Left ventricle myocardium inferior (tissue), 1 donor: ENCODE measurements at regions not wholly inside any gene's neighbourhood (a gene's known extent, or its start where the extent isn't known, plus 50 kb on each side); places are given as distances from the start of the nearest gene placed in this dataset.

Source experiments
- DNase-seq: peaks from one replicate; pipeline ENCODE4 v3.0.0-alpha.2; 2020
- H3K27ac ChIP-seq: fragments of 200-600 bp; replicated peaks from 2 replicates; pipeline ENCODE4 v1.8.0; 2021
- H3K27me3 ChIP-seq: fragments of 200-600 bp; 2 replicates; pipeline ENCODE4 v1.8.0; 2021; ENCODE audit warnings: low read depth
- H3K36me3 ChIP-seq: fragments of 200-600 bp; 2 replicates; pipeline ENCODE4 v1.8.0; 2021
- H3K4me1 ChIP-seq: fragments of 200-600 bp; 2 replicates; pipeline ENCODE4 v1.8.0; 2021
- H3K4me3 ChIP-seq: fragments of 200-600 bp; 2 replicates; pipeline ENCODE4 v1.8.0; 2021; ENCODE audit warnings: mild to moderate bottlenecking, moderate library complexity
- H3K9me3 ChIP-seq: fragments of 200-600 bp; replicated peaks from 2 replicates; pipeline ENCODE4 v1.8.0; 2021
- intact Hi-C: fragments of 100-400 bp; cut with micrococcal nuclease; formaldehyde crosslinking; loops from one replicate; pipeline ENCODE4 v1.11.0; 2022
- TF ChIP-seq, protein P1 (sequence below): fragments of 200-600 bp; IDR thresholded peaks from 2 replicates; pipeline ENCODE4 v1.8.0; 2021; ENCODE audit warnings: antibody characterized with exemption, mild to moderate bottlenecking, borderline replicate concordance
- donor health status: DM: no; HTN: yes; CAD: no; lungs with severe emphysema.

DNA sequence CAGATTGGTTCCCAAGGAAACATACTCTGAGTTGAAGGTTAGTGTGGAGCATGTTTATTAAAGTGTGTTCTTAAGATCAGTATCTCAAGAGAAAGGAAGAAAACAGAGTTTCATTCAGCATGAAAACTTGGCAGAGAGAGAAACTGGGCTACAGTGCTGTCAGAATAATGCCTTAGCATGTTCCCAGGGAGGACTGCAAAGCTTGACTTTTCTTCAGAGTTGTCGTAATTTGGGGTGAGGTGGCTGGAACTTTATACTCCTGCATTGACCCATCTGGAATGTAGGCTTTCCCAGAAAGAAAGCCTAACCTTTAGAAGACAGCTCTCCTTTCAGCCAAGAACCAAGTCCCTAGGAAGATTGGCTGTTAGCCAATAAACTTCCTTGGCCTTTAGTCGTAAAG lies 190.8 kb upstream of the CNTN5 start:
- TF ChIP-seq, protein P1, sequence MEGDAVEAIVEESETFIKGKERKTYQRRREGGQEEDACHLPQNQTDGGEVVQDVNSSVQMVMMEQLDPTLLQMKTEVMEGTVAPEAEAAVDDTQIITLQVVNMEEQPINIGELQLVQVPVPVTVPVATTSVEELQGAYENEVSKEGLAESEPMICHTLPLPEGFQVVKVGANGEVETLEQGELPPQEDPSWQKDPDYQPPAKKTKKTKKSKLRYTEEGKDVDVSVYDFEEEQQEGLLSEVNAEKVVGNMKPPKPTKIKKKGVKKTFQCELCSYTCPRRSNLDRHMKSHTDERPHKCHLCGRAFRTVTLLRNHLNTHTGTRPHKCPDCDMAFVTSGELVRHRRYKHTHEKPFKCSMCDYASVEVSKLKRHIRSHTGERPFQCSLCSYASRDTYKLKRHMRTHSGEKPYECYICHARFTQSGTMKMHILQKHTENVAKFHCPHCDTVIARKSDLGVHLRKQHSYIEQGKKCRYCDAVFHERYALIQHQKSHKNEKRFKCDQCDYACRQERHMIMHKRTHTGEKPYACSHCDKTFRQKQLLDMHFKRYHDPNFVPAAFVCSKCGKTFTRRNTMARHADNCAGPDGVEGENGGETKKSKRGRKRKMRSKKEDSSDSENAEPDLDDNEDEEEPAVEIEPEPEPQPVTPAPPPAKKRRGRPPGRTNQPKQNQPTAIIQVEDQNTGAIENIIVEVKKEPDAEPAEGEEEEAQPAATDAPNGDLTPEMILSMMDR: no peak
- intact Hi-C loops: no loop called here
- H3K9me3 ChIP-seq: no peaks in the 10 kb centered on the region
- DNase-seq: no peak
- no peak overlapping the region for H3K4me3 ChIP-seq
- H3K4me1 ChIP-seq: no peaks in the 10 kb centered on the region
- H3K27ac ChIP-seq: no peak overlapping the region
- no peaks in the 10 kb centered on the region for H3K36me3 ChIP-seq
- no peaks in the 10 kb centered on the region for H3K27me3 ChIP-seq

- Histone ChIP-seq H3K9me3 (no peaks in the 10 kb centered on the region), H3K27ac (no peak overlapping the region), H3K4me3 (no peak overlapping the region), H3K4me1 (no peaks in the 10 kb centered on the region), H3K27me3 (no peaks in the 10 kb centered on the region), H3K36me3 (no peaks in the 10 kb centered on the region)
- TF ChIP-seq, protein P1: no peak
- no peak for DNase-seq
- intact Hi-C loops: no loop called here
These were observed 186.0 kb upstream of the CNTN5 start for GRCh38 chr11:98834776-98835175.

DNA sequence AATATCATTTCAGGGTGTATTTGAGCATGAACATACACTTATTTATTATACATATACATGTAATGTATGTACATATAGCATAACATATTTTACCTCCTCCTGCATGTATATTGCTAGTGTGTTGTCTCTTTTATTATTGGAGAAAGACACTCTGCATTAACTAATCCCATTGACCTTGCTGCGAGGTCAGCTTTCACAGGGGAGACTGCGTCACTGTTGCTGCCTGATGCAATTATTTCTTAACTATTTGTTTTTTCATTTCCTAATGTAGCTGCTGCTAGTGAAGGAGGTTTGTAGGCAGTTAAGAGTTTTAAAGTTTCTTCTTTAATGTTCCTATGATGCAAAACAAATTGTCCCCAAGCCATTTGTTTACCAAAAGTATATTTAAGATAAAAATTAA lies 185.4 kb upstream of the CNTN5 start:
- no peaks in the 10 kb centered on the region for H3K36me3 ChIP-seq
- TF ChIP-seq, protein P1: no peak
- H3K4me1 ChIP-seq: no peaks in the 10 kb centered on the region
- no peaks in the 10 kb centered on the region for H3K27me3 ChIP-seq
- H3K4me3 ChIP-seq: no peak overlapping the region
- intact Hi-C loops: no loop called here
- DNase-seq: no peak
- H3K27ac ChIP-seq: no peak overlapping the region
- H3K9me3 ChIP-seq: no peaks in the 10 kb centered on the region

GRCh38 chr11:98836156-98836555 lies 184.6 kb upstream of the CNTN5 start:
- H3K4me1 ChIP-seq: no peaks in the 10 kb centered on the region
- TF ChIP-seq, protein P1: no peak
- H3K4me3 ChIP-seq: no peak overlapping the region
- DNase-seq: no peak
- H3K27ac ChIP-seq: no peak overlapping the region
- peaks cover 7% of the 10 kb centered on the region for H3K9me3 ChIP-seq
- no peaks in the 10 kb centered on the region for H3K27me3 ChIP-seq
- no peaks in the 10 kb centered on the region for H3K36me3 ChIP-seq
- intact Hi-C loops: no loop called here

DNA sequence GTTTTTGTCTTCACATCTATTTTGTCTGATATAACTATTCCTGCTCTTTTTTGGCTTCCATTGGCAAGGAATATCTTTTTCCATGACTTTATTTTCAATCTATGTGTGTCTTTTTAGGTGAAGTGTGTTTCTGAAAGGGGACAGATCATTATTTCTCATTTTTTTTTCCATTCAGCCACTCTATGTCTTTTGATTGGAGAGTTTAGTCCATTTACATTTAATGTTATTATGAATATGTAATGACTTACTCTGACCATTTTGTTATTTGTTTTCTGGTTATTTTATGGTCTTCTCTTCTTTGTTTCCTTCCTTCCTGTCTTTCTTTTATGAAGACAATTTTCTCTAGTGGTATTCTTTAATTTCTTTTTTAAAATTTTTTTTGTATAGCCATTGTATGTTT lies 178.6 kb upstream of the CNTN5 start:
- intact Hi-C loops: no loop called here
- TF ChIP-seq, protein P1: no peak

DNA sequence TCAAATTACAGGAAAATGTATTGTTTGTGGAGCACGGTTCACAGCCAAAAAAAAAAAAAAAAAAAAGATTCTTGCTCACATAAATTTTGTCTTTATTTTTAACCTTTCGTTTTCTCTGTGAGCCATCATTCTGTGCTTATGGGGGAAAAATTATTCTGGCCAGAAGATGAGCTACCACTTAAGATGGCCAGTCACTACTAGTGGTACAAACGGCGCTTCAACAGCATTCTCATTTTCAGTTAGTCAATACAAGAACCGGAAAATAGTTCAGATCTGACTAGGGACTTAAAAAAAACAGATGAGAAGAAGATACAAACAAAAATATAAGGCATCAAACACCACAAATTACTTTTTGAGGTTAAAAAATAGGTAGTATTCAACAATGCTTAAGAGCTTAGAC lies 158.6 kb upstream of the CNTN5 start:
- DNase-seq: no peak
- no peaks in the 10 kb centered on the region for H3K36me3 ChIP-seq
- intact Hi-C loops: no loop called here
- TF ChIP-seq, protein P1: no peak
- peaks cover 20% of the 10 kb centered on the region for H3K9me3 ChIP-seq
- no peaks in the 10 kb centered on the region for H3K27me3 ChIP-seq
- no peaks in the 10 kb centered on the region for H3K4me1 ChIP-seq
- H3K4me3 ChIP-seq: no peak overlapping the region
- H3K27ac ChIP-seq: no peak overlapping the region

More for the DNA sequence above, 178.6 kb upstream of the CNTN5 start:
- Histone ChIP-seq H3K36me3 (no peaks in the 10 kb centered on the region), H3K27me3 (no peaks in the 10 kb centered on the region), H3K4me1 (no peaks in the 10 kb centered on the region), H3K4me3 (no peak overlapping the region), H3K9me3 (peaks cover 40% of the 10 kb centered on the region), H3K27ac (no peak overlapping the region)
- no peak for DNase-seq
